AG04449 (cell line): ENCODE measurements at regions not wholly inside any gene's neighbourhood (a gene's known extent, or its start where the extent isn't known, plus 50 kb on each side); places are given as distances from the start of the nearest gene placed in this dataset.
"Not testable (repeated sequence)": the region's sequence is repeated elsewhere in the genome, so short reads cannot be mapped to it uniquely, and the experiment has no call there.

Experiments
- CTCF ChIA-PET: fragments of 350-600 bp; formaldehyde crosslinking; extraction: SDS; loops from one replicate; lab custom pipeline; 2021; ENCODE audit warnings: antibody characterized with exemption; lab: Yijun Ruan, JAX
- POLR2A ChIA-PET: fragments of 400-600, 350-600 bp; formaldehyde crosslinking; extraction: SDS; loops from one replicate; lab custom pipeline; 2020; ENCODE audit warnings: antibody characterized with exemption, inconsistent platforms; lab: Yijun Ruan, JAX
- DNase-seq: peaks from one replicate; pipeline ENCODE4 v3.0.0-alpha.2; 2010; ENCODE audit warnings: low read depth, low spot score
- H3K4me3 ChIP-seq: 2 replicates; pipeline ENCODE4 v1.5.1; 2011; ENCODE audit warnings: low read depth, mild to moderate bottlenecking, control low read depth, low read length
- TF ChIP-seq, protein P1 (sequence below): IDR thresholded peaks from one replicate; pipeline ENCODE4 v1.5.1; 2011; ENCODE audit warnings: mild to moderate bottlenecking, moderate library complexity, low read length, control low read depth, inconsistent platforms; ENCODE audit not compliant: insufficient read depth; ENCODE audit errors: missing control alignments

DNA sequence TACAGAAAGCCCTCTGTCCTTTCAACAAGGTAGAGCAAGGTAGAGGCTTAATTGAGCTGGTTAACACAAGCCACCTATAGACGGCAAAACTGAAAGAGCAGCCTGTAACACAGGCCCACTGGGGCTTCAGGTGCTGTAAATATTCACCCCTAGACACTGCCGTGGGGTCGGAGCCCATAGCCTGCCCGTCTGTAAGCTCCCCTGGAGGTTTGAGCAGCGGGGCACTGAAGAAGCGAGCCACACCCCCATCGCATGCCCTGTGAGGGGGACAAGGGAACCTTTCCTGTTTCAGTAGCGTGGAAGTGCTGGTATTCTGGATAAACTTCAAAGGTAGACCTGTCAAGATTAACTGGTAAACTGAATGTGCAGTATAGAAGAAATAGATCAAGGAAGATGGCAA is 160.4 kb downstream of the TPBG start:
- ChIA-PET POLR2A (no interaction called here), CTCF (no interaction called here)
- no peak overlapping the region for H3K4me3 ChIP-seq
- TF ChIP-seq, protein P1, sequence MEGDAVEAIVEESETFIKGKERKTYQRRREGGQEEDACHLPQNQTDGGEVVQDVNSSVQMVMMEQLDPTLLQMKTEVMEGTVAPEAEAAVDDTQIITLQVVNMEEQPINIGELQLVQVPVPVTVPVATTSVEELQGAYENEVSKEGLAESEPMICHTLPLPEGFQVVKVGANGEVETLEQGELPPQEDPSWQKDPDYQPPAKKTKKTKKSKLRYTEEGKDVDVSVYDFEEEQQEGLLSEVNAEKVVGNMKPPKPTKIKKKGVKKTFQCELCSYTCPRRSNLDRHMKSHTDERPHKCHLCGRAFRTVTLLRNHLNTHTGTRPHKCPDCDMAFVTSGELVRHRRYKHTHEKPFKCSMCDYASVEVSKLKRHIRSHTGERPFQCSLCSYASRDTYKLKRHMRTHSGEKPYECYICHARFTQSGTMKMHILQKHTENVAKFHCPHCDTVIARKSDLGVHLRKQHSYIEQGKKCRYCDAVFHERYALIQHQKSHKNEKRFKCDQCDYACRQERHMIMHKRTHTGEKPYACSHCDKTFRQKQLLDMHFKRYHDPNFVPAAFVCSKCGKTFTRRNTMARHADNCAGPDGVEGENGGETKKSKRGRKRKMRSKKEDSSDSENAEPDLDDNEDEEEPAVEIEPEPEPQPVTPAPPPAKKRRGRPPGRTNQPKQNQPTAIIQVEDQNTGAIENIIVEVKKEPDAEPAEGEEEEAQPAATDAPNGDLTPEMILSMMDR, result no peak
- DNase-seq, result no peak

DNA sequence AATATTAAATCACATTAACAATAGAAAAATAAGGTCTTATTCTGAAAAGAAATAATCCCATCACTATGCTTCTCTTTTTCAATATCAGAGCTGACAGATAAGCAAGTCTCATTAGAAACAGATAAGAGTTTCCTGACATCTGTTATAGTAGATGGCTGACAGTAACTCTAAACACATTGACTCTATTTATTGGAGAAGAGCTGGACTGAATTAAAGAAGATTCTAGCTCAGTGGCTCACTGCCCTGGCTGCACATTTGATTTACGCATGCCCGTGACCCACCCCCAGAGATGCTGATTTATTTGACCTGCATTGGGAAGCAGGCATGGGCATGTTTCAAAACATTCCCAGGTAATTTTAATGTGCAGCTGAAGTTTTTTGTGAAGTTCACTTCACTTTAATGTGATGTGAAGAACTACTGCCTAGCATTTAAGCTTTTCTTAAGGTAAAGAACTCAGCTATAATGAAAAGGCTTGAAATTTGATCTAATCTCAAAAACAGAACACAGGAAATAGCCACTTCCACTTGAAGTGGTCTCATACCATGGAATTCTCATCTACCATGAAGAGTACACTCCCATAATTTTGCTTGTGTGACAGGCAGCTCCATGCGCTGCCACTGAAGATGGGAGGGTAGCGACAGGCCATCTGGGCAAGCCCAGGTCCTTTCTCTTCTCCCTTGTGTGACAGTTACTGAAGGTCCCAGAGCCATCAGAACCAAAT is 162.3 kb downstream of the TPBG start:
- POLR2A ChIA-PET, result no interaction called here

GRCh38 chr6:82529960-82530460 is 166.4 kb downstream of the TPBG start:
- CTCF ChIA-PET, H3K4me3 ChIP-seq, DNase-seq, POLR2A ChIA-PET: not testable (repeated sequence)

More for the DNA sequence above, 162.3 kb downstream of the TPBG start:
- no peak for DNase-seq
- CTCF ChIA-PET, result interaction anchor here (0.5 kb wide), 1 partner anchor 187 kb away, joined by 3 read pairs; no protein-coding TSS in a partner anchor
- TF ChIP-seq, protein P1, result no peak
- H3K4me3 ChIP-seq, result no peak overlapping the region

- CTCF ChIA-PET, result no interaction called here
- POLR2A ChIA-PET, result no interaction called here
- TF ChIP-seq, protein P1, result no peak
- DNase-seq, result no peak
- H3K4me3 ChIP-seq, result no peak overlapping the region
Observed at GRCh38 chr6:82534876-82535275, 171.3 kb downstream of the TPBG start.

- CTCF ChIA-PET, H3K4me3 ChIP-seq, DNase-seq, POLR2A ChIA-PET: not testable (repeated sequence)
Observed at GRCh38 chr6:82549480-82549879, 185.9 kb downstream of the TPBG start.

DNA sequence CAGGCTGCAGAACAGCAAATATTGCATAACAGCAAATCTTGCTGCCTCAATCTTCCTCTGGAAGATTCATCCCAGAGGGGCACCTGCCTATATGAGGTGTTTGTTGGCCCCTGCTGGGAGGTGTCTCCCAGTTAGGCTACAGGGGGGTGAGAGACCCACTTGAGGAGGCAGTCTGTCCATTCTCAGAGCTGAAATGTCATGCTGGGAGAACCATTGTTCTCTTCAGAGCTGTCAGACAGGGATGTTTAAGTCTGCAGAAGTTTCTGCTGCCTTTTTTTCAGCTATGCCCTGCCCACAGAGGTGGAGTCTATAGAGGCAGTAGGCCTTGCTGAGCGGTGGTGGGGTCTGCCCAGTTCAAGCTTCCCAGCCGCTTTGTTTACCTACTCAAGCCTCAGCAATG is 187.7 kb downstream of the TPBG start:
- CTCF ChIA-PET, DNase-seq, H3K4me3 ChIP-seq, POLR2A ChIA-PET: not testable (repeated sequence)

- TF ChIP-seq, protein P1, result no peak
- ChIA-PET POLR2A (no interaction called here), CTCF (no interaction called here)
- no peak for DNase-seq
- H3K4me3 ChIP-seq, result no peak overlapping the region
Observed at GRCh38 chr6:82551831-82552230, 188.2 kb downstream of the TPBG start.
